ENCODE measurements at regions not wholly inside any gene's neighbourhood (a gene's known extent, or its start where the extent isn't known, plus 50 kb on each side); places are given as distances from the start of the nearest gene placed in this dataset.
A peak's percentile ranks its signal among the peaks of the same experiment; 100 is the strongest.

- no peak for TF ChIP-seq JUNB (IDR thresholded peaks at IDR 0.05; ENCODE audit: unreplicated experiment)
Measured at GRCh38 chr14:43877351-43877960, 629.6 kb downstream of the FSCB start (continued).

GRCh38 chr14:43872752-43873655 lies 634.1 kb downstream of the FSCB start:
- H3K4me1 Mint-ChIP-seq: peaks cover 23% of the 10 kb centered on the region
- H3K79me2 ChIP-seq (replicated peaks; ENCODE audit: insufficient read depth): no peaks in the 10 kb centered on the region
- peaks cover 7% of the 10 kb centered on the region; the same call in 1 of the 2 replicates for H3K9me2 ChIP-seq (ENCODE audit: insufficient read depth)
- peak overlapping the region; percentile 82 for H3K27ac ChIP-seq (ENCODE audit: low read depth)
- peaks cover 5% of the 10 kb centered on the region for H3K4me1 ChIP-seq (ENCODE audit: insufficient read depth)
- peak; percentile 88 for ATAC-seq
- peaks cover 4% of the 10 kb centered on the region for H3K27me3 Mint-ChIP-seq (ENCODE audit: insufficient read depth, low read depth, poor library complexity)
- H3K27me3 ChIP-seq (ENCODE audit: insufficient read depth): no peaks in the 10 kb centered on the region
- no peaks in the 10 kb centered on the region for H4K20me1 ChIP-seq (replicated peaks; ENCODE audit: insufficient read depth)
- H3K9me3 Mint-ChIP-seq: no peaks in the 10 kb centered on the region
- H3F3A ChIP-seq (replicated peaks; ENCODE audit: low read depth): no peaks in the 10 kb centered on the region
- no peak for TF ChIP-seq STAT1 (IDR thresholded peaks at IDR 0.05; ENCODE audit: unreplicated experiment)
- peak; percentile 88 for TF ChIP-seq ZNF462 (CRISPR knock-in tag; IDR thresholded peaks at IDR 0.05)
- peak; percentile 88 for DNase-seq (ENCODE audit: low spot score)
- no peak overlapping the region for H3K4me3 ChIP-seq
- H3K27ac Mint-ChIP-seq: peak overlapping the region; percentile 51
- H3K36me3 Mint-ChIP-seq (ENCODE audit: low read depth): no peaks in the 10 kb centered on the region
- peak overlapping the region; percentile 0; the same call in 1 of the 3 replicates for H3K4me3 Mint-ChIP-seq
- peak overlapping the region; percentile 4; the same call in 1 of the 2 replicates for H3K4me2 ChIP-seq
- H2AFZ ChIP-seq: no peak overlapping the region
- H3K36me3 ChIP-seq (ENCODE audit: insufficient read depth): no peaks in the 10 kb centered on the region

All from GM23338 (cell line).